GM10248 (cell line): ENCODE measurements at regions not wholly inside any gene's neighbourhood (a gene's known extent, or its start where the extent isn't known, plus 50 kb on each side); places are given as distances from the start of the nearest gene placed in this dataset.

ENCODE experiments used
- CTCF ChIA-PET: fragments of 300-600 bp; sonication (Branson Sonifier 250); formaldehyde crosslinking; extraction: SDS; loops from one replicate; lab custom pipeline; 2021; ENCODE audit warnings: antibody characterized with exemption; lab: Yijun Ruan, JAX
- POLR2A ChIA-PET: fragments of 350-650 bp; sonication (Branson Sonifier 250); formaldehyde crosslinking; extraction: SDS; loops from one replicate; lab custom pipeline; 2020; ENCODE audit warnings: antibody characterized with exemption; lab: Yijun Ruan, JAX
- DNase-seq: peaks from one replicate; pipeline ENCODE4 v3.0.0; 2012; ENCODE audit errors: extremely low spot score
- TF ChIP-seq, protein P1 (sequence below): IDR thresholded peaks from 2 replicates; pipeline ENCODE4 v1.5.1; 2012; ENCODE audit warnings: mild to moderate bottlenecking, low read depth; ENCODE audit errors: extremely low read depth, missing control alignments, control extremely low read depth

DNA sequence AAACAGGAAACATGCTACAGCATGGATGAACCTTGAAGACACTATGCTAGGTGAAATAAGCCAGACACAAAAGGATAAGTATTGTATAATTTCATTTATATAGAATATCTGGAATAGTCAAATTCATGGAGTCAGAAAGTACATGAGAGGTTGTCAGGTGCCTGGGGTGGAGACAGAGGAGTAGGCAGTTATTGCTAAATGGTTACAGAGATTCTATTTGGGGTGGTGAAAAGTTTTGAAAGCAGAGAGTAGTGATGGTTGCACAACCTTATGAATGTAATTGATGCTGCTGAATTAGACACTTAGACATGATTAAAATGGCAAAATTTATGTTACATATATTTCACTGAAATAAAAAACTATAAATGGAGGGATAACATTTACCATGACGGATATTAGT, 197.4 kb downstream of the VAPA start:
- POLR2A ChIA-PET: no interaction called here
- CTCF ChIA-PET: no interaction called here
- TF ChIP-seq, protein P1, sequence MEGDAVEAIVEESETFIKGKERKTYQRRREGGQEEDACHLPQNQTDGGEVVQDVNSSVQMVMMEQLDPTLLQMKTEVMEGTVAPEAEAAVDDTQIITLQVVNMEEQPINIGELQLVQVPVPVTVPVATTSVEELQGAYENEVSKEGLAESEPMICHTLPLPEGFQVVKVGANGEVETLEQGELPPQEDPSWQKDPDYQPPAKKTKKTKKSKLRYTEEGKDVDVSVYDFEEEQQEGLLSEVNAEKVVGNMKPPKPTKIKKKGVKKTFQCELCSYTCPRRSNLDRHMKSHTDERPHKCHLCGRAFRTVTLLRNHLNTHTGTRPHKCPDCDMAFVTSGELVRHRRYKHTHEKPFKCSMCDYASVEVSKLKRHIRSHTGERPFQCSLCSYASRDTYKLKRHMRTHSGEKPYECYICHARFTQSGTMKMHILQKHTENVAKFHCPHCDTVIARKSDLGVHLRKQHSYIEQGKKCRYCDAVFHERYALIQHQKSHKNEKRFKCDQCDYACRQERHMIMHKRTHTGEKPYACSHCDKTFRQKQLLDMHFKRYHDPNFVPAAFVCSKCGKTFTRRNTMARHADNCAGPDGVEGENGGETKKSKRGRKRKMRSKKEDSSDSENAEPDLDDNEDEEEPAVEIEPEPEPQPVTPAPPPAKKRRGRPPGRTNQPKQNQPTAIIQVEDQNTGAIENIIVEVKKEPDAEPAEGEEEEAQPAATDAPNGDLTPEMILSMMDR: no peak
- DNase-seq: no peak

DNA sequence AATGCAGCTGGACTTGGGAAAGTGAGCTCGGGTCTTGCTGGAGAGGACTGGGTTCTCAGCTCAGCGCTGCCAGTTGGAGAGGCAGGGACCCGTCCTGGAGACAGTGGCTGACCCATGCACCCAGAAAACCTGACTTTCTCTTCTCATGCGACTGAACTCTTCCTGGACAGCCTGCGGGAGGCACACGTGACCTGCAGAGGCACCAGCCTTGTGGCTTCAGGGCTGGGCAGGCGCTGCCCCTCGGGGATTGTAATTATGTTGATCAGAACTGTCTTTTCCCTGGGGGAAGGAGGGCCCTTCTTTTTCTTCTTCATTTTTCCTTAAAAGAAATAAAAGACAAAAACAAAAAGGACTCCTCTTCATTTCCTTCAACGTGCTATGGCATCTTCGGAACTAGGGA, 198.1 kb downstream of the VAPA start:
- no peak for DNase-seq
- POLR2A ChIA-PET: interaction anchor here (0.6 kb wide), 1 partner anchor 149 kb away, joined by 3 read pairs; no protein-coding TSS in a partner anchor
- CTCF ChIA-PET: no interaction called here
- TF ChIP-seq, protein P1: no peak

DNA sequence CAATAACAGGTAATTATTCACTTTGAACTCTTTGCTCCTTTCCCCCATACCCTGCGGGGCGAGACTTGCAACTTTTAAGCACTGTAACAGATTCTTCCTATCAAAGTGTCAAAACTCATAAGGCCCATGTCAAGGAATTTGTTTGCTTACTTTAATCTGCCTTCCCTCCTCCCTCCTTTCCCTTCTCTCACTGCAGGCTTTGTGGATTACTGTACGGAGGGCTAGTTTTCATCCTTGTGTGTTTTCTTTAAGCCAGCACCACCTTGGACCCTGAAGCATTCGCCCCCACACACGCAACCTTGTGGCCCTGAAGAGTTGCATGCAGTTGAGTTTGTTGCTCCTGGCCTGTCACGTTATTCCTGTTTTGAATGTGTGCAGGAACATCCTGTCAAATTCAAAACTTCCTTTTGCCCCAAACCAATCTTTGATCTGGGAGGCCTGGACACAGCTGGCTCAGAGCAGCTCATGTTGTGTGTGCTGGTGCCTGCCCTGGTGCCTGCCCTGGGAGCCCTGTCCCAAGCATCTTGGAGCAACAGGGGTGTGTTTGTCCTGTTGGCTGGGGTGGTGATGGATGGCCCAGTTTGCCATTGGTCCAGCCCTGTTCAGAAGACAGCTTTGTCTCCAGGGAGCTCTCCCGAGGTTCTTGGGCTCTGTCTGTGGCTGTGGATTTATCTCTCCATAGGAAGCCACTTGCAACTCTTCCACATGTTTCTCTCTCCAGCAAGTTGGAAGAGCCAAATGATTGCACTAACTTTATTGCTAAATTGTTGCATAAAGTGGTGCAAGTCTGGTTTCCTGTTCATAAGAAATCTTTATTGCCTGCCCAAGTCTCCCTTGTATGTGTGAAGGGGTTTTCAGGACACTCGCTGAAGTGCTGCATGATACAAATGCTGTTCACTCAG, 199.6 kb downstream of the VAPA start:
- ChIA-PET POLR2A (no interaction called here), CTCF (no interaction called here)
- TF ChIP-seq, protein P1: no peak
- DNase-seq: no peak

DNA sequence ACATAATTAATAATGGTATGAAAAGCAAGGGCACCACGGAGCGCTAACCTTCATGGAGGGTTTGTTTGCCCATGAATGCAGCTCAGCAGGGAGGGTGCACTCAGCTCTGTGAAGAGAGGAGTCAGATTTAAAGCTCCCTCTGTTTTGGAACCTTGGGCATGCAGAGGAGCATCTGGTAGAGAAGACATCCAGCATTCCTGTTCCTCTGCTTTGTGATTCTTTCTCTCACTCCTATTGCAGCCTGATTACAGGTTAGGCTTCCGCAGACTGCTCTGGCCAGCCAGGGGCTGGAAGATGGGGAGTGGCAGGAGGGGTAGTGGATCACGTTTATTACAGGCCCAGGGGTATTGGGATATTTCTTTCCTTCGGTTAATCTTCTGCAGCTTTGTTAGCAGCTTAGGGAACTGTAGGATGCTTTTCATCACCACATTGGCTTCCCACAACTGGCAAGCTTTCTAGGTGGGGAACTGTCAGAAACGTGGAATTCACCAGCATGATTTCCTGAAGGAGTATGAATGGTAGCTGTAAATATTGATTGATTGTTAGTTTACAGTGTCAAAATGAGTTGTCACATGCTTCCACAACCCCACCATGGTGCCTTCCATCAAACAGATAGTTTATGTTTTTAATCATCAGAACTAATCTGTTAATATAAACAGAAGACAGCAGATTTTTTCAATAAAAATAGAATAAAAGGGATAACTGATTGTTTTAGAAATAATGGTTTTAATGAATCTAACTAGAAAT, 201.1 kb downstream of the VAPA start:
- DNase-seq: no peak
- CTCF ChIA-PET: no interaction called here
- POLR2A ChIA-PET: no interaction called here
- TF ChIP-seq, protein P1: no peak

DNA sequence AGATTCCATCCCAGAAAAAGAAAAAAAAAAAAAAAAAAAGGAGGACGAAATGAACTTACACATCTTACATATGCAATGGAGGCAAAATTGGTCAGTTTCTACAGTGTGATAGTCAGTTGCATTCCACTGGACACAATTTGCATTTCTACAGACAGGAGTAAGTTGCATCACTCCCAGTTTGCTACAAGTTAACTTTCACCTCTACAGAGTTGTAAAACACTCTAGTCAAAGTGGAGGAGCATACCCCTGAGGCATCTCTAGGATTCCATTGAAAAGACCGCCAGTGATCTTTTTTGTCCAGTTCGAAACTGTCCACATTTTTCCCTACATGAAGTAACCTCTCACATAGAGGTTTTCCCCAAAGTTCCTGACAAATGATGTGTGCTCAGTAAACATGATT, 202.8 kb downstream of the VAPA start:
- ChIA-PET CTCF (no interaction called here), POLR2A (no interaction called here)
- no peak for DNase-seq
- TF ChIP-seq, protein P1: no peak

DNA sequence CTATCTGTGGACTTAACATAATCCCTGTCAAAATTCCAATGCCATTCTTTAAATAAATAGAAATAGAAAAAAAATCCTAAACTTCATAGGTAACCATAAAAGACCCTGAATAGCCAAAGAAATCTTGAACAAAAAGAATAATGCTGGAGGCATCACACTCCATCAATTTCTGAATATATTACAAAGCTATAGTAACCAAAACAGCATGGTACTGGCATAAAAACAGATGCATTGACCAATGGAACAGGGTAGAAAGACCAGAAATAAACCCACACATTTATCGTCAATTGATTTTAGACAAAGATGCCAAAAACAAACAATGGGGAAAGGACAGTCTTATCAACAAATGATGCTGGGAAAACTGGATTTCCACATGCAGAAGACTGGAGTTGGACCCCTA, 205.7 kb downstream of the VAPA start:
- no peak for DNase-seq
- POLR2A ChIA-PET: no interaction called here
- TF ChIP-seq, protein P1: no peak
- CTCF ChIA-PET: no interaction called here
